Activated T-helper 1 cell treated with anti-CD3 and anti-CD28 coated beads, Interleukin-12 subunit alpha, Interleukin-12 subunit beta, Interleukin-2, Interleukin-4 antibody, amounts not matched to agents 30 ng/mL and 10 ng/mL and 1 ng/mL, durations not matched to agents 14 hours and 24 hours and 36 hours (primary cell): ENCODE measurements at regions not wholly inside any gene's neighbourhood (a gene's known extent, or its start where the extent isn't known, plus 50 kb on each side); places are given as distances from the start of the nearest gene placed in this dataset.

Experiments used
- DNase-seq: peaks from one replicate; pipeline ENCODE4 v3.0.0; 2021; ENCODE audit warnings: low spot score
- H3K27ac Mint-ChIP-seq: one replicate; pipeline ENCODE4 v1.8.0; 2021; ENCODE audit warnings: mild to moderate bottlenecking, mixed read lengths
- H3K27me3 Mint-ChIP-seq: one replicate; pipeline ENCODE4 v1.8.0; 2022; ENCODE audit warnings: mild to moderate bottlenecking, moderate library complexity, mixed read lengths; ENCODE audit not compliant: insufficient read depth
- H3K36me3 Mint-ChIP-seq: one replicate; pipeline ENCODE4 v1.8.0; 2021; ENCODE audit warnings: low read depth, mixed read lengths
- H3K4me1 Mint-ChIP-seq: one replicate; pipeline ENCODE4 v1.8.0; 2021; ENCODE audit warnings: low read depth, mixed read lengths
- H3K4me3 Mint-ChIP-seq: one replicate; pipeline ENCODE4 v1.8.0; 2021; ENCODE audit warnings: mild to moderate bottlenecking, moderate library complexity, mixed read lengths
- H3K9me3 Mint-ChIP-seq: one replicate; pipeline ENCODE4 v1.8.0; 2021; ENCODE audit warnings: mixed read lengths
- intact Hi-C: fragments of 100-400 bp; cut with micrococcal nuclease; formaldehyde crosslinking; loops from one replicate; pipeline ENCODE4 v1.15.1; 2024

DNA sequence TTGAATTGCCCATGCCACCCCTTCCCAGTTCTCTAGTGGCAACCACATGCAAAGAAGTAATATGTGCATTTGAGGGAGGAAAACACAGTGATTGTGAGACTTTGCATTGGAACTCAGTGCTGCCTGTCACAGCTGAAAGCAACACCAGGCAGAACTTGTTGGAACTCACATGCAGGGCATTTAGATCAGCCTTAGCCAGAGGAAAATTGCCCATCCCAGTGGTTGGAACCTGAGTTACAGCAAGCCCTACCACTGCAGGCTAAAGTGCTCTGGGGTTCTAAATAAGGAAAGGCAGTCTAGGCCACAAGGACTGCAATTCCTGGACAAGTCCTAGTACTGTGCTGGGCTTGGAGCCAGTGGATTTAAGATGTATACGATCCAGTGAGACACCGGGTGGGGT, 245.3 kb upstream of the UFL1 start:
- no peak for DNase-seq
- Mint-ChIP-seq H3K9me3 (peaks cover 6% of the 10 kb centered on the region), H3K4me1 (no peaks in the 10 kb centered on the region), H3K36me3 (no peaks in the 10 kb centered on the region), H3K27me3 (no peaks in the 10 kb centered on the region), H3K4me3 (no peak overlapping the region), H3K27ac (no peak overlapping the region)
- intact Hi-C loops: no loop called here

DNA sequence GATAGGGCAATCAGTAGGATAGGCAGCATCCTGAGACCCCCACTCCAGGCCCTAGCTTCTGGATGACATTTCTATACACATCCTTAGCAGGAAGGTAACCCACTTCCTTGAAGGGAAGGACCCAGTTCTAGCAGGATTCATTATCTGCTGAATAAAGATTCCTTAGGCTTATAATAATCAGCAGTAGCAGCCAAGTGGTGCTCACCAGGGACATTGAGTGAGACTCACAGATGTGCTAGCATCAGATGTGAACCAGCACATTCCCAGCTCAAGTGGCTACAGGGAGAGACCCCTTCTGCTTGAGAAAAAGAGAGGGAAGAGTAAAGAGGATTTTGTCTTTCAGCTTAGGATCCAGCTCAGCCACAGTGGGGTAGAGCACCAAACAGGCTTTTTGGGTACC, 244.8 kb upstream of the UFL1 start:
- no peak for DNase-seq
- Mint-ChIP-seq H3K4me1 (no peaks in the 10 kb centered on the region), H3K4me3 (no peak overlapping the region), H3K27ac (no peak overlapping the region), H3K36me3 (no peaks in the 10 kb centered on the region), H3K9me3 (peaks cover 6% of the 10 kb centered on the region), H3K27me3 (no peaks in the 10 kb centered on the region)
- intact Hi-C loops: no loop called here

- intact Hi-C loops: no loop called here
- no peaks in the 10 kb centered on the region for H3K4me1 Mint-ChIP-seq
- no peaks in the 10 kb centered on the region for H3K27me3 Mint-ChIP-seq
- no peak for DNase-seq
- no peak overlapping the region for H3K4me3 Mint-ChIP-seq
- H3K9me3 Mint-ChIP-seq: no peaks in the 10 kb centered on the region
- no peaks in the 10 kb centered on the region for H3K36me3 Mint-ChIP-seq
- no peak overlapping the region for H3K27ac Mint-ChIP-seq
Observed at GRCh38 chr6:96279084-96279483, 242.5 kb upstream of the UFL1 start.

DNA sequence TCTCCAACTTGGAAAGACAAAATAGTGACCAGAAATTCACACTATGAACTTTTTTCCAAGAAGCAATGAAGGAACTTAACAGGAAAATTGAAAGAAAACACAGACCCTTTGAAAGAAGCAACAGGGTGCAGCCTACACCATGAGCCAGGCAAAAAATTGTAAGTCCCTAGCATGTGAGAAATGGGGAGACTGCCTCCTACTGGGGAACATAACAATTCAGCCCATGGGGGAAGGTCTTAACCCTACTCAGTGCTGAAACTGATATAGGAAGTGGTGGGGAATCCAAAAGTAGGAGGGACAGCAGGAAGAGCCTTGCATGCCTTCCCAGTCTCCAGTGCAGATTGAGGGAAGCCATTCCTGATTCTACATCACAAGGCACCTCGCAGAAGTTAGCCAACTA, 235.1 kb upstream of the UFL1 start:
- intact Hi-C loops: no loop called here
- Mint-ChIP-seq H3K36me3 (no peaks in the 10 kb centered on the region), H3K27me3 (no peaks in the 10 kb centered on the region), H3K4me3 (no peak overlapping the region), H3K27ac (no peak overlapping the region), H3K4me1 (no peaks in the 10 kb centered on the region), H3K9me3 (no peaks in the 10 kb centered on the region)
- DNase-seq: no peak

DNA sequence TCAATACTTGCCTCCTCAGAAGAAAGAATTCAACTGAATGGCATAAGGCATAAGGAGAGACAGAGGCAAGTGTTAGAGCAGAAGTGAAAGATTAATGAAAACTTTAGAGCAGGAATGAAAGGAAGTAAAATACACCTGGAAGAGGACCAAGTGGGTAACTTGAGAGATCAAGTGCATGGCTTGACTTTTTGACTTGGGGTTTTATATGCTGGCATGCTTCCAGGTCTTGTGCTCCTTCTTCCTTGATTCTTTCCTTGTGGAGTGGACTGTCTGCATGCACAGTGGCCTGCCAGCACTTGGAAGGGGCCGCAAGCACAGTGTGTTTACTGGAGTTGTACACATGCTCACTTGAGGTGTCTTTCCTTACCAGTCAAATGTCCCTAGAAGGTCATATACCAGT, 222.1 kb upstream of the UFL1 start:
- no peak for DNase-seq
- Mint-ChIP-seq H3K4me3 (no peak overlapping the region), H3K27me3 (no peaks in the 10 kb centered on the region), H3K9me3 (no peaks in the 10 kb centered on the region), H3K36me3 (no peaks in the 10 kb centered on the region), H3K27ac (no peak overlapping the region), H3K4me1 (no peaks in the 10 kb centered on the region)
- intact Hi-C loops: no loop called here

DNA sequence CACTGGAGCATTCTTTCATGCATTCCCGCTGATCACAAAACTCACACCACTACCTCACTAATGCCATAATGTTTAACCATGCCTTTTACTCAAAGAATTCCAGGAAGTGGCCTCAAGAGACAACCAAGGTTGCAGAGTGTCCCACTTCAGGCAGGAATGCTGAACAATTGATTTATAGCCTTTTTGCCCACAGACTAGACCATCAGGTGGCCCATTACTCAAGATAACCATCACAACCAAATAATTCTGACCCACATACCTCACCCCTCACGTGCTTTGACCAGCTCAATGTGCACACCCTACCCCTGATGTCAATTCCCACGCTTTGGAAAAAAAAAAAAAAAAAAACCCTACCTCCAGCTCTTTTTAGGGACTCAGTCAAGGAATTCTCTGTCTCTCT, 220.6 kb upstream of the UFL1 start:
- H3K9me3 Mint-ChIP-seq: no peaks in the 10 kb centered on the region
- H3K27me3 Mint-ChIP-seq: no peaks in the 10 kb centered on the region
- H3K27ac Mint-ChIP-seq: no peak overlapping the region
- intact Hi-C loops: loop anchor here (10.0 kb wide), 1 partner anchor 594 kb away; the partner anchor contains the start of gene NDUFAF4
- no peak for DNase-seq
- H3K4me1 Mint-ChIP-seq: peaks cover 5% of the 10 kb centered on the region
- H3K4me3 Mint-ChIP-seq: no peak overlapping the region
- H3K36me3 Mint-ChIP-seq: no peaks in the 10 kb centered on the region

DNA sequence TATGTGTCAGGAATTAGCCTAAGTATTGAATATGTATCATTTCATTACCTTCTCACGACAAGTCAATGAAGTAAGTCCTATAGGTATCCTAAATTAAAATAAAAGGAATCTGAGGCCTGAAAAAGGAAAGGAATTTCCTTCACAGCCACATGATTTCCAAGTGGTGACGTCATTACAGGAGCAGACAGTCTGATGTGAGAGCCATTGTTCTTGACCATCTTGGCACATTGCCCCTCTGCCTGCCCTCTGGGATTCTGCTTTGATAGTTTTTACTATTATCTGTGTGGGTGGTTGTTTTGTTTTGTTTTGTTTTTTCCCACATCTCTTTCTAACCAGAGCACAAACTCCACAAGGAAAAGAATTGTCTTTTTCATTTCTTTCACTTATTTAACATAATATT, 219.8 kb upstream of the UFL1 start:
- intact Hi-C loops: loop anchor here (10.0 kb wide), 1 partner anchor 593 kb away; the partner anchor contains the start of gene NDUFAF4
- H3K36me3 Mint-ChIP-seq: no peaks in the 10 kb centered on the region
- H3K9me3 Mint-ChIP-seq: no peaks in the 10 kb centered on the region
- peaks cover 5% of the 10 kb centered on the region for H3K4me1 Mint-ChIP-seq
- no peak overlapping the region for H3K27ac Mint-ChIP-seq
- H3K4me3 Mint-ChIP-seq: no peak overlapping the region
- H3K27me3 Mint-ChIP-seq: no peaks in the 10 kb centered on the region
- DNase-seq: no peak

GRCh38 chr6:96302991-96303390, 218.6 kb upstream of the UFL1 start:
- intact Hi-C loops: loop anchor here (10.0 kb wide), 1 partner anchor 592 kb away; the partner anchor contains the start of gene NDUFAF4
- Mint-ChIP-seq H3K27me3 (no peaks in the 10 kb centered on the region), H3K9me3 (no peaks in the 10 kb centered on the region)

DNA sequence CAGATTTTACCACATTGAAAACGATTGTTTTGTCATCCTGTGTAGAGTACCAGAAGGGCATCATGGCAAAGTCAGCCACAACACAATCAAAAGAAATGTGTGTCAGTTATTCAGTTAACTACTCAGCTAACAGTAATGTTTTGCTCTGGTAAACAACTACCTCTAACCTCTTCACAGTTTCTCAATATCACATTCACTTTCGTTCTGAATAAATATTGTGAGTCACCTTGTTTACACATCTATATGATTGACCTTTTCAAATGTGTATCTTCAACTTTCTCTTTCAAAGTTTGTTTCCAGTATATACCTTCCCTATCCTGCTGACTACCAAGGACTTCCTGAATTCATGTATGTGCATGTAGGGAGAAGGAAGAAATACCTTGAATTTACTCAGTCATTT, 216.6 kb upstream of the UFL1 start:
- H3K9me3 Mint-ChIP-seq: no peaks in the 10 kb centered on the region
- H3K27ac Mint-ChIP-seq: no peak overlapping the region
- DNase-seq: no peak
- no peak overlapping the region for H3K4me3 Mint-ChIP-seq
- H3K27me3 Mint-ChIP-seq: no peaks in the 10 kb centered on the region
- peaks cover 5% of the 10 kb centered on the region for H3K4me1 Mint-ChIP-seq
- no peaks in the 10 kb centered on the region for H3K36me3 Mint-ChIP-seq
- intact Hi-C loops: loop anchor here (1.0 to 10.0 kb wide), 3 partner anchors 160 to 590 kb away; partner anchors contain the start of genes NDUFAF4 and UFL1

More at GRCh38 chr6:96302991-96303390, 218.6 kb upstream of the UFL1 start:
- Mint-ChIP-seq H3K27ac (no peak overlapping the region), H3K4me1 (peaks cover 5% of the 10 kb centered on the region), H3K36me3 (no peaks in the 10 kb centered on the region), H3K4me3 (no peak overlapping the region)
- DNase-seq: no peak

DNA sequence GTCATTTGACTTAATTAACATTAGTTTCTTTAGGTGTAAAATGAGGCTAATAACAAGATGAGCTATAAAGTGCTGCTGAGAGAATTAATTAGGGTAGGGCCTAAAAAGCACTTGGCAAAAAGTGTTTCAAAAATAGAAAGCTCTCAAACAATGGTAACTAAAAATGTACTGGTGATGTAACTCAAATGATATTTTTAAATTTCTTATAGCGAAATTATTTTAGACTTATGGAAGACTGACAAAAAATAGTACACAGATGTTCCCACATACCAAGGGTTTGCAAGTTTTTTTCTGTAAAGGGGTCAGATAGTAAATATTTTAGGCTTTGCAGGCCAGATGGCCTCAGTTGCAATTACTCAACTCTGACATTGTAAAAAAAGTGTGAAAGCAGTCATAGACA, 190.7 kb upstream of the UFL1 start:
- Mint-ChIP-seq H3K27ac (no peak overlapping the region), H3K27me3 (no peaks in the 10 kb centered on the region), H3K9me3 (no peaks in the 10 kb centered on the region), H3K4me3 (no peak overlapping the region), H3K4me1 (no peaks in the 10 kb centered on the region), H3K36me3 (no peaks in the 10 kb centered on the region)
- intact Hi-C loops: no loop called here
- no peak for DNase-seq

- Mint-ChIP-seq H3K27me3 (no peaks in the 10 kb centered on the region), H3K36me3 (no peaks in the 10 kb centered on the region), H3K4me3 (no peak overlapping the region), H3K4me1 (no peaks in the 10 kb centered on the region), H3K27ac (no peak overlapping the region), H3K9me3 (no peaks in the 10 kb centered on the region)
- no peak for DNase-seq
- intact Hi-C loops: no loop called here
Observed at GRCh38 chr6:96340164-96340563, 181.4 kb upstream of the UFL1 start.

- Mint-ChIP-seq H3K4me3 (no peak overlapping the region), H3K9me3 (no peaks in the 10 kb centered on the region), H3K36me3 (no peaks in the 10 kb centered on the region)
Observed at GRCh38 chr6:96345501-96345900, 176.1 kb upstream of the UFL1 start.

GRCh38 chr6:96381246-96381645, 140.4 kb upstream of the UFL1 start:
- Mint-ChIP-seq H3K9me3 (no peaks in the 10 kb centered on the region), H3K4me1 (no peaks in the 10 kb centered on the region), H3K4me3 (no peak overlapping the region), H3K27me3 (peaks cover 4% of the 10 kb centered on the region), H3K27ac (no peak overlapping the region), H3K36me3 (no peaks in the 10 kb centered on the region)
- intact Hi-C loops: no loop called here
- no peak for DNase-seq

More at GRCh38 chr6:96345501-96345900, 176.1 kb upstream of the UFL1 start:
- intact Hi-C loops: no loop called here
- Mint-ChIP-seq H3K4me1 (no peaks in the 10 kb centered on the region), H3K27me3 (peaks cover 2% of the 10 kb centered on the region), H3K27ac (no peak overlapping the region)
- no peak for DNase-seq

GRCh38 chr6:96391776-96392360, 129.7 kb upstream of the UFL1 start:
- H3K27me3 Mint-ChIP-seq: peaks cover 6% of the 10 kb centered on the region
- intact Hi-C loops: no loop called here
- H3K4me1 Mint-ChIP-seq: no peaks in the 10 kb centered on the region
- no peaks in the 10 kb centered on the region for H3K9me3 Mint-ChIP-seq
- no peak overlapping the region for H3K27ac Mint-ChIP-seq
- DNase-seq: no peak
- no peak overlapping the region for H3K4me3 Mint-ChIP-seq
- no peaks in the 10 kb centered on the region for H3K36me3 Mint-ChIP-seq
